ENCODE measurements at regions not wholly inside any gene's neighbourhood (a gene's known extent, or its start where the extent isn't known, plus 50 kb on each side); places are given as distances from the start of the nearest gene placed in this dataset.

DNA sequence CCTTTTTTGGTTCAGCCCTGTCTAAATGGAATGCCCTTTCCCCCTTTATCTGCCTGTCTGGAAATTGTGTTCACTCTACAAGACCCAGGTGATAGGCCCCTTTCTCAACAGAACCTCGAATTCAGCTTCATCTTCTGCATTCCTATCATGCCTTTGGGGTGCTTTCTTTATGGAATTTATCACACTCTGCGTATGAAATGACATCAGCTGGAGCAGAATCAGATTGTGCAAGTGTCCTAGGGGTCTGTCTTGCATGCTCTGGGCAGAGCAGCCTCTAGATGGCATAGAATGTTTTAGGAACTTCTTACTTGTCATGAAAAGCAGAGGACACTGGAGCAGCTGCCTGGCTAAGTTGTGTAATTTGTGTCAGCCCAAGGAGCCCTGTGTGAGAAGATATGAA, 84.9 kb downstream of the ISL1 start:
- TF ChIP-seq, protein P1, sequence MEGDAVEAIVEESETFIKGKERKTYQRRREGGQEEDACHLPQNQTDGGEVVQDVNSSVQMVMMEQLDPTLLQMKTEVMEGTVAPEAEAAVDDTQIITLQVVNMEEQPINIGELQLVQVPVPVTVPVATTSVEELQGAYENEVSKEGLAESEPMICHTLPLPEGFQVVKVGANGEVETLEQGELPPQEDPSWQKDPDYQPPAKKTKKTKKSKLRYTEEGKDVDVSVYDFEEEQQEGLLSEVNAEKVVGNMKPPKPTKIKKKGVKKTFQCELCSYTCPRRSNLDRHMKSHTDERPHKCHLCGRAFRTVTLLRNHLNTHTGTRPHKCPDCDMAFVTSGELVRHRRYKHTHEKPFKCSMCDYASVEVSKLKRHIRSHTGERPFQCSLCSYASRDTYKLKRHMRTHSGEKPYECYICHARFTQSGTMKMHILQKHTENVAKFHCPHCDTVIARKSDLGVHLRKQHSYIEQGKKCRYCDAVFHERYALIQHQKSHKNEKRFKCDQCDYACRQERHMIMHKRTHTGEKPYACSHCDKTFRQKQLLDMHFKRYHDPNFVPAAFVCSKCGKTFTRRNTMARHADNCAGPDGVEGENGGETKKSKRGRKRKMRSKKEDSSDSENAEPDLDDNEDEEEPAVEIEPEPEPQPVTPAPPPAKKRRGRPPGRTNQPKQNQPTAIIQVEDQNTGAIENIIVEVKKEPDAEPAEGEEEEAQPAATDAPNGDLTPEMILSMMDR (conservative IDR thresholded peaks at IDR 0.05; ENCODE audit: low read length) = peak; percentile 54
- no peak for TF ChIP-seq EZH2phosphoT487 (IDR thresholded peaks at IDR 0.05; ENCODE audit: borderline replicate concordance)

Data from Loucy (cell line).